ENCODE measurements at regions not wholly inside any gene's neighbourhood (a gene's known extent, or its start where the extent isn't known, plus 50 kb on each side); places are given as distances from the start of the nearest gene placed in this dataset.

DNA sequence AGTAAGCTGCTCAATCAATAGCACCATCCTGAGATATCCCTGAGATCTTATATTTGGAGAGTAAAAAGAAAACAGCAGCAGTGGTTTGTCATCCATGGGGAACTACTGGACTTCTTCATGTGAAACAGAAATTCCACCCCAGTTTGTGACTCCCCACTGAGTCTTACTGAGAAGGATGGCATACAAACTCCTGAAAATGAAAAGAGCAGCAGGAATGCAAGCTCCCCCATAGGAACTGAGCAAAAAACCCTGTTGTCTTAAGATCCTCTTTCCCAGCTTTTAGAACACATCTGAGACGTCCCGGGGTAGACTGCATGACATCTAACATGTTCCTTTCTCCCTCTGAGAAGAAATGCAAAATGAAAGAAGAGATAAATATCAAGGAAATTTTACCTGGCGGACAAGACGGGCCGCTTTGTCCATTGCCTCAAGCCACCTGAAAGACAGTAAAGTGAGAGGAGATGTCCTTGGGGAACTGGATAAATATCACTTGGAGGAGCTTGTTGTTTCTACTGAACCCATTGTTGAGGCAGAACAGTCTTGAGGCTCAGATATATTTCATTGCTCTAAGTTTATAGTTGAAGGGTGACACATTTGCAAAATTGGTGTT, 117.1 kb downstream of the NUDT12 start:
- Histone ChIP-seq H3K9me3 (no peaks in the 10 kb centered on the region; the same call in 1 of the 2 replicates), H3K4me3 (no peak overlapping the region), H3K27me3 (no peaks in the 10 kb centered on the region), H3K36me3 (no peaks in the 10 kb centered on the region)
- no peak for DNase-seq

DNA sequence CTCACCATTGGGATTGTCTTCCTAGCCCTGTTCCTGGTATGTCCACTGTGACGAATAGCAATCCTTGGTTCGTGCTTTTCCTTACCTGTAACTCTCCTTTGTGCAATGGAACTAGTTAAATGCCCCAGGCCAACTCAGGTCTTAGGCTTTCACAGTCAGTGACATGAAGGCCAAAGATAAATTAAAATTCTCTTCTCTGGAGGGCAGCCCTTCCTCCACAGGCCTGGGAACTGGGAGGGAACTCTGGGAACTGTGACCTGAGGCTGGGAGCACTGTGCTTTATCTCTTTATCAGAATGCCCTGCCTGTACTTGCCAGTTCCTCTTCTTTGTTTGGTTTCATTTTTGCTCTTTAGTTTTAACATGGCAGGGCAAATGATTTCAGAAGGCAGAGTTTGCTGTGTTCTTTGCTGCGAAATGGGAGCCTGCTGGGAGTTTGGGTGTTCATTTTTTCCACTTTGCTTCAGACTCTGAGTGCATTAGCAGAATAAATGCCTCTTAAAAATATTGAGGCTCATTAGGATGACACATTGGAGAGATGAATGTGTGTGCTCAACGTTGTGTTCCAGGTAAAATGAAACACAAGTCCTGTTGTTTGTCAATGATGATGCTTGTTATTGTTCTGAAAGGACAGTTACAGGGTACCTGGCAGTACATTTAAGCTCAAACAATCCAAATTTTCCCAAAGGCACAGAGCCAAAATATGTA, 118.1 kb downstream of the NUDT12 start:
- Histone ChIP-seq H3K4me3 (no peak overlapping the region), H3K9me3 (no peaks in the 10 kb centered on the region; the same call in 1 of the 2 replicates), H3K36me3 (no peaks in the 10 kb centered on the region), H3K27me3 (no peaks in the 10 kb centered on the region)
- no peak for DNase-seq

DNA sequence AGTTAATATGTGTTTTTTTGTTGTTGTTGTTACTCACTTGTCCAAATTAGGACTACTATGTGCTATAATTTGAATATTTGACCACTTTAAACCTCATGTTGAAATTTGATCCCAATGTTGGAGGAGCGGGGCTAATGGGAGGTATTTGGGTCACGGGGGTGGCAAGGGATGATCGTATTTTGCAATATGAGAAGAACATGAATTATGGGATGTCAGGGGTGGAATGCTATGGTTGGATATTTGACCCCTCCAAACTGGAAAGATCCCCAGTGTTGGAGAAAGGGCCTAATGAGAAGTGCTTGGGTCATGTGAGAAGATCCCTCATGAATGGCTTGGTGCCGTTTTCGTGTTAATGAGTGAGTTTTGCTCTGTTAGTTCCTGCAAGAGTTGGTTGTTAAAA, 119.8 kb downstream of the NUDT12 start:
- DNase-seq, result no peak
- no peak overlapping the region for H3K4me3 ChIP-seq

DNA sequence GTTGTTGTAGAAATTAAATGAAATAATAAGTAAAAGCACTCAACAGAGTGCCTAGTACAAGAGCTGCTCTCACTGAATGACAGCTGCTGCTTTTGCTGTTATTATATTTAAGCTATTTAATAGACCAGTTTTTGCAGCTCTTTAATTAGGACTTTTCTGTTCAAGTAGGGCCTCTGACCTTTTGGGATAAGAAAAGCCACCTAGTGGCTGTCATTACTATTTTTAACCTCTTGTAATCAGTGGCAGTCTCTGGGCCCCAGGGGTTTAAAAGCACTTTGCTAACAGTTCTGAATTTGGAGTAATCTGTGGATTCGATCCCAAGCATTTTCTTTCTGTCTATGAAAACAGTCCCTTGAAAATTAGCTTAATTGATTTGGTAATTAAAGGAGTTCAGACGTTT, 121.1 kb downstream of the NUDT12 start:
- DNase-seq, result no peak
- H3K4me3 ChIP-seq, result no peak overlapping the region

More for the DNA sequence above, 119.8 kb downstream of the NUDT12 start:
- H3K36me3 ChIP-seq, result no peaks in the 10 kb centered on the region
- H3K27me3 ChIP-seq, result no peaks in the 10 kb centered on the region
- H3K9me3 ChIP-seq, result 0 out of 2 replicates have a peak, but pooled peaks cover 6% of the 10 kb centered on the region

DNA sequence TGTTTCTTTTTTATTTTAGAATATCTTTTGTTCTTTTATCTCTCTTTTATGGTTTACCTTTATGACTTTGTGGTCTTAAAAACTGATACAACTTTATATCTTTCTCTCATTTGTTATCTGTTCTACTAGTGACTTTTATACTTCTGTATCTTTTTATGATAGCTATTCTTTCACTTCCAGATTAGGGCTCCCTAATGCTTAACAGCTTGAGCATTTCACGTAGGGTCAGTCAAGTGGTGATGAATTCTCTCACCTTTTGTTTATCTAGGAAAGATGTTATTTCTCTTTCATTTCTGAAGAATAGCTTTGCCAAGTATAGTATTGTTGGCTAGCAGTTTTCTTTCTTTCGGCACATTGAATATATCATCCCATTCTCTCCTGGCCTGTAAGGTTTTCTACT, 123.6 kb downstream of the NUDT12 start:
- H3K36me3 ChIP-seq, result no peaks in the 10 kb centered on the region
- no peak for DNase-seq
- H3K27me3 ChIP-seq, result no peaks in the 10 kb centered on the region
- 0 out of 2 replicates have a peak, but pooled peaks cover 6% of the 10 kb centered on the region for H3K9me3 ChIP-seq
- H3K4me3 ChIP-seq, result no peak overlapping the region

More for the DNA sequence above, 121.1 kb downstream of the NUDT12 start:
- H3K9me3 ChIP-seq, result 0 out of 2 replicates have a peak, but pooled peaks cover 6% of the 10 kb centered on the region
- H3K36me3 ChIP-seq, result no peaks in the 10 kb centered on the region
- H3K27me3 ChIP-seq, result no peaks in the 10 kb centered on the region

DNA sequence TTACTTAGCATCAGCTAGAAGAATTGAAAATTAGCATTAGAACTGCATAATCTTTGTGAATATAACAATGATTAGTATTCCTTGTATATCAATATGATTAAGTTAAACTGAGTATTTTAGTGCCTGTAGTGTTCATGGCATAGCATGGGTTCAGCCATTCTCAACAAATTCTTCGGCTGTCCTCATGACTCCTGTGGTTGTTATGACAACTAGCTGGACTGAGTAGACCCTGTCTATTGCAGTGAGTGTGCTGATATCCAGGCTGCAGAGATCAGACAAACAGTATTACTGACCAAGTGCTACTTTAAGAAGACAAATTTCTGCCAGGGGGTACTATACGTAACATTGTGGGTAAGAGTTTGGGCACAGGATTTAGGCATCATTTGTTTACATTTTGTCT, 125.9 kb downstream of the NUDT12 start:
- Histone ChIP-seq H3K4me3 (no peak overlapping the region), H3K36me3 (no peaks in the 10 kb centered on the region), H3K9me3 (0 out of 2 replicates have a peak, but pooled peaks cover 6% of the 10 kb centered on the region), H3K27me3 (no peaks in the 10 kb centered on the region)
- no peak for DNase-seq

DNA sequence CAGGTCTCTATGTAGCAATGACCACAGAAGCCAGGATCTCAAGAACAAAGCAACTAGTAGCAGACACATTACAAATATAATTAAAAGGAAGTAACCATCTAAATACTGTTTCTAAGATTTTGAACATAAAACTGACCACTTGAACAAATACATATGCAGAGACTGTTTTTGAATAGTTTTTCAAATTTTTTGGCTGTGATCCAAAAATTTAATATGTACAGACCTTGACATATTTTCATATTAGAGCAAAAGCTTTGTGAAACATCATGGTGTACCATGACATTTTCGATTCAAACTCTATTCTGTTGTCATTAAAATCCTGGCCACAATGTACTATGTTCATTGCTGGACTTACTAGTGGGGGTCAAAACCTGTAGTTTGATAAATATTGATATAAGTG, 126.5 kb downstream of the NUDT12 start:
- H3K36me3 ChIP-seq, result no peaks in the 10 kb centered on the region
- H3K4me3 ChIP-seq, result no peak overlapping the region
- H3K27me3 ChIP-seq, result no peaks in the 10 kb centered on the region
- H3K9me3 ChIP-seq, result 0 out of 2 replicates have a peak, but pooled peaks cover 6% of the 10 kb centered on the region
- no peak for DNase-seq

DNA sequence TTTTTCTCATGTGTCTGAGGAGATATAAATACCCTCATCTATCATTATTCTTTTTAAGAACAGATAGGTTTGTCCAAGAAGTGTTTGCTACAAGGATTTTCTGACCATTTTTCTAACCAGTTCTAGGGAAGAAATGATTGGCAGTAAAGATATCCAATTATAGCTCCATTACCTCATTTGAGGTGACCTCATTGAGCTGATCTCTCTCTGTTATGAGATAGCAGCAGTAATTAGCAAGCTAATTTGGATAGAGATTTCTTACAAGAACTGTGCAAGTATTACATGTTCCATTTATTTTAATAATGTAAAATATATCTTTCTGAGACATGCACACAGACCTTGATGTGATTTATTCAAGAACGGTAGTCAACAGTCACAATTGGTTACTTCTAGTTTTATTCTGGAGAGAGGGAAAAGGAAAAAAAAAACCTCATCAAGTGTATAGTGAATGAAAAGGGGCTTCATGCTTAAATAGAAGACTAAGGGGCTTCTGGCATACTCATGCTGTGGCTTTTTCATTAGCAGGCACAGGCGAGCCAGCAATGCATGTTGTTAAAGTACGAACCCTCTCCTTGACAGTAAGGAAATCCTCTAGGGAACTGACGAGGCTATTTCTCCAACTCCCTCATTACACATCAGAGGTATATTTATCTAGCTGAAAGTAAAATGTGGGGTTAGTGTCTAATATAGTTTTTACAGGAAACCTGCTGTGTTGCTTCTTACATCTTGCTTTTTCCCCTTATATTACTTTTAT, 127.3 kb downstream of the NUDT12 start:
- DNase-seq, result no peak
- Histone ChIP-seq H3K9me3 (0 out of 2 replicates have a peak, but pooled peaks cover 6% of the 10 kb centered on the region), H3K27me3 (no peaks in the 10 kb centered on the region), H3K36me3 (no peaks in the 10 kb centered on the region), H3K4me3 (no peak overlapping the region)

DNA sequence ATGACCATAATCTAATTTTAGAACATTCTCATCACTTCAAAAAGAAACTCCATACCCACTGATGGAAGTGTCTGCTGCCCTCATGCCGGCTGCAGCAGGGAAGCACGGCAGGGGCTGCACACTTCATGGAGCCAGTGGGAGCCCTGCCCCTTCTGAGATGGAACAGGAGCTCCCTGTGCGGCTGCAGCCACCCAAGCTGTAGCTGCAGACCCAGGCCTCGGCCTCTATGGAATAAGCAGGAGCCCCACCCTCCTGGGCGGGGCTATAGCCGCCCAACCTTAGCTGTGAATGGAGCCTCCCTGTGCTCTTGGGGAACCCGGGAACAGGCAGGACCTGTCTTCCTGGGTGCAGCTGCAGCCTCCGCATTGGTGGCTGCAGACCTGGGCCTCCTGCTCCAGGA, 128.5 kb downstream of the NUDT12 start:
- no peak overlapping the region for H3K4me3 ChIP-seq
- DNase-seq, result no peak
- H3K36me3 ChIP-seq, result no peaks in the 10 kb centered on the region
- peaks cover 6% of the 10 kb centered on the region; the same call in 1 of the 2 replicates for H3K9me3 ChIP-seq
- no peaks in the 10 kb centered on the region for H3K27me3 ChIP-seq

DNA sequence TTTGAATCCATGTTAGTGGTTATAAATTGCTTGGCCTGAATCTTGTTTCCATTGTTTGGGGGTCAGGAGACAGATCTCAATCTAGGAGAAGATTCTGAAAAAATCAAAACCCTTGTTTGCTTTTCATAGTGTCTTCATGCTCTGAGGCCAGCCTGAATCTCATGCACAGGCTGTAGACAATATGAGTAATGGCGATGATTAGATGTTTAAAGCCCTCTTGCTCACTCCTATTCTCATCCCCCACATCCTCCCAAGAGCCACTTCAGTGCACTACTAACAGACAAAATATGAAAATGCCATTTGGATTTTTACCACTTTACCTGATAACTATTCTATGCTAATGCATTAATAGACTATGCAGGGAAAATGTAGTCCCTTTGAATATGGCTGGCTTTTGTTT, 129.4 kb downstream of the NUDT12 start:
- DNase-seq, result peak; percentile 6
- Histone ChIP-seq H3K9me3 (peaks cover 1% of the 10 kb centered on the region; the same call in 1 of the 2 replicates), H3K36me3 (no peaks in the 10 kb centered on the region), H3K27me3 (no peaks in the 10 kb centered on the region), H3K4me3 (no peak overlapping the region)

DNA sequence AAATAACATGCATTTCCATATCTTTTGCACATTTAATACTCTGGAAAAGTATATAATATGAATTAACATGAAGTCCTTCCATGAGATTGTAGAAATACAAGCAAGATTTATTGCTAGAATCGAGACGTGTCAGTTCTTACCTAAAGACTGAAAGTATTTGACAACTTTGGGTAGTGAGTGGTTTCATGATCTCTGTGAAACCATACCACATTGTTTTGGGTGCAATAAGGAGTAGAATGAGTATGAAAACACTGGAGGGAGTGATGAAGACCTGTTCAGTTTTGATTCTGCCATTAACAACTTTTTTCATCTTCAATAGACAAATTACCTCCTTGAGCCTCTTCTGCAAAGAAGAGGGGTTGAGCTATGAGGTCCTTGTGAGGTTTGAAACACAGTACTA, 133.7 kb downstream of the NUDT12 start:
- Histone ChIP-seq H3K4me3 (no peak overlapping the region), H3K9me3 (no peaks in the 10 kb centered on the region; the same call in 1 of the 2 replicates), H3K27me3 (no peaks in the 10 kb centered on the region), H3K36me3 (no peaks in the 10 kb centered on the region)
- no peak for DNase-seq

DNA sequence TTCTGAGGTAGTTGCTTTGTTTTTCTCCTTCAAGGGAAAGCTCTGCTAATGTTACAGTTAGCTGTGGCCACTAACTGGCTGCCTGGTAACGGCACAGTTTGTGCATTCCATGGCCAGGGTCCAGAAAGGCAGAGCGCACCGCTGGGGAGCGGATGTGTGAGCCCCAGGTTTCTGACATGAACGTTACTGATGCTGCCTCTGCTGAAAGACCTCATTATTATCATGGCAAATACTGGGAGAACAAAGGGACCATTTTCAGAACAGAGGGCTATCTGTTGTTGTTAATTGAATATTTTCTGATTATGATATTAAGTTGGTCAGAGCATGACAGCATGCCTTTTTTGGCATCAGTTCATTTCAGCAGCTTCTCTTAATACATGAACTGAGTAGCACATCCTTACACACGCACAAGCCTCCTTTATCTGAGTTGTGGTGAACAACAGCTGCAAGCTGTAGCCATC, 134.1 kb downstream of the NUDT12 start:
- DNase-seq, result peak; percentile 64

DNA sequence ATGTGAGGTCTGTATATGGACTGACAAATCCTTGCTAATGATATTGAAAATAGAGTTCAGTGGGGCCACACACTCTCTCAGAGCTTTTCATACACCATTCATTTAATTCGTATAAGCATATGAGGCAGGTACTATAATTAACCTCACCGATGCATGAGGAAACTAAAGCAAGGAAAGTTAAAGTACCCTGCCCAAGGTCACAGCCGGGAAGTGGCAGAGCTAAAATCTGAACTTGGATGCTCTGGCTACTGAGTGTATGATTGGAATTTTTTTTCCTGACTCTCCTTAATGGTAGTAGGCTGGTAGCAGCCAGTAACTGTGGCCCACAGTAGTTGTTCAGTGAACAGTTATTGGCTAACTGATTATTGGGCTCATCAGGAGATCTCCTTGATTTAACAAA, 135.3 kb downstream of the NUDT12 start:
- DNase-seq, result no peak
- H3K27me3 ChIP-seq, result no peaks in the 10 kb centered on the region
- no peak overlapping the region for H3K4me3 ChIP-seq
- H3K9me3 ChIP-seq, result no peaks in the 10 kb centered on the region; the same call in 1 of the 2 replicates
- no peaks in the 10 kb centered on the region for H3K36me3 ChIP-seq

More for the DNA sequence above, 134.1 kb downstream of the NUDT12 start:
- Histone ChIP-seq H3K36me3 (no peaks in the 10 kb centered on the region), H3K27me3 (no peaks in the 10 kb centered on the region), H3K4me3 (no peak overlapping the region), H3K9me3 (no peaks in the 10 kb centered on the region; the same call in 1 of the 2 replicates)

DNA sequence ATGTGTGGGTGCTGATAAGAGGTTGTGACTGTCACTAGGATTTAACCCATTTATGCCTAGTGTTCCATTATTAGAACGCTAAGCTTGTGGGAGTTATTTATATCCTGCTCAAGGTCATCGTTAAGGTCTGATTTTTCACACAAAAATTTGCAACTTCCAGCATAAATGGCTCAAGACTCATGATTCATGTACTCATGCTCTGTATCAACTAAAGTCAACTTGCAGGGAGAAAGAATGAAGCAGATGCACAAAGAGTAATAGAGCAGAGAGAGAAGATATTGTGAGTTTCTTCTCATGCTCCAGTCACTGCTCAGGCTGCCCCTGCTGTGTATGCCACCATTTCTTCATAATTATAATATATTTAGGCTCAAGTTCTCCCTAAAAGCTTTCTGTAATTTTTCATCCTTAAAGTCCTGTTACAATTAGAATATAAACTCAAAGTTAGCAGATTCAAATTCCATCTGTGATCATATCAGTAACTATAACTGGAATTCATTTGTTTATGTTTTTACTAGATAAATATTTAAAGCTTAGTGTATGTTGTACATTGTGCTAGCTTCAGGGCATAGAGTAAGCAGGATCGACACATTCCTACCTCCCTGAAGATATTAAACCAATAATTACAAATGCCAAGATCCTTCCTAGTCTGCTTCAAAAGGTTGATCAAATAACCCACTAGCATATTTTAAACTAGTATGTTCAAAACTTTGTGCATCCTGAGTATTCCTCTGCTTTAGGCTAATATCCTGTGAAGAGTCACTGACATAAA, 136.7 kb downstream of the NUDT12 start:
- DNase-seq, result no peak
- Histone ChIP-seq H3K4me3 (no peak overlapping the region), H3K9me3 (no peaks in the 10 kb centered on the region; the same call in 1 of the 2 replicates), H3K27me3 (no peaks in the 10 kb centered on the region), H3K36me3 (no peaks in the 10 kb centered on the region)

DNA sequence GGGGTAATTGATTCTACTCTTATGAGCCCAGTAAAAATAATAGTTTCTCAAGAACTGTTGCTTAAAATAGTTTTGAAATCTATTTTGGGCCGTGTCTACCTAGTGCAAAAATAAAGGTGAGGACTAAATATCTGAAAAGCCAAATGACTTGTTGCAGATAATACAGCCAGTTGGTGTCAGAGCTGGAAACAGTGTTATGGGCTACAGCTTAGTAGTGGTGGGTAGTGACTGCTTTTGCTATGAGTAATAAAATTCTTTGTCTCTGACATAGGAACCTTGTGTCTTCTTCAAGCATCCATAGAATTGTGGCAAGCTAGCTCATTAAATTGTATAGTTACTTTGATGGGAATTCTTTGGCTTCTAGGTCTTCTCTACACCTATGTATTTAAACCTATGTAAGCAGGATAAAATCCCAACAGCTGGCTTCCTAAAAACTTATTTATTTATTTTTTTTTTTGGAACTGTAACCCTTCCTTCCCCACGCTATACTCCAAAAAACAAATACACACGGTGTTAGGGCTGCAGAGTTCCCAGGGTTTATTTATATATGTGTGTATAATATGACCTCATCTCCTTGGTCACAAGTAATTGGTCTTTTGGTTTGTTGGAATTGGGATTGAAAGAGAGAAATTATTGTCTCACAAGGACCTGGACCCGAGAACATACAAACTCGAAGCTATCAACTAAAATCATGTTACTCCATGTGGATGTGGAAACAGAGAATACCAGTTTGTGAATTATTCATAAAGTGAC, 138.0 kb downstream of the NUDT12 start:
- H3K36me3 ChIP-seq, result no peaks in the 10 kb centered on the region
- H3K27me3 ChIP-seq, result no peaks in the 10 kb centered on the region
- DNase-seq, result no peak
- H3K4me3 ChIP-seq, result no peak overlapping the region
- H3K9me3 ChIP-seq, result no peaks in the 10 kb centered on the region

DNA sequence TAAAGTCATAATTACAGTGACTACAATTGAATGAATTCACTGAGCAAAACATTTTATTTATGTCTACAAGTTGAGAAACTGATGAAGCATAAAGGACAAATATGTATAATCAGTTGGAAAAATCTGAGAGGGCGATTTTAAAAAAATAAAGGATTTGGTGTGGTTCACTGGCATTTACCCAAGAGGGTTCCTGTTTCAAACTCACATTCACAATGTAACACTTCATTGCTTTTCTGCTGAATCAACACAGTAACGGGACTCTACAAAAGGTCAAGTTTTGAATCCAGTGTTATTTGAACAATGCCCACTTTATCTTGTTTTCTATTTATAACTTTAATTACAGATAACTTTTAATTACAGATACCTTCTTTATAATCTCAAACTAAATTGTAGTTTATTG, 138.6 kb downstream of the NUDT12 start:
- DNase-seq, result no peak
- no peaks in the 10 kb centered on the region for H3K9me3 ChIP-seq
- no peak overlapping the region for H3K4me3 ChIP-seq
- no peaks in the 10 kb centered on the region for H3K27me3 ChIP-seq
- no peaks in the 10 kb centered on the region for H3K36me3 ChIP-seq
